ENCODE measurements at regions not wholly inside any gene's neighbourhood (a gene's known extent, or its start where the extent isn't known, plus 50 kb on each side); places are given as distances from the start of the nearest gene placed in this dataset.

DNA sequence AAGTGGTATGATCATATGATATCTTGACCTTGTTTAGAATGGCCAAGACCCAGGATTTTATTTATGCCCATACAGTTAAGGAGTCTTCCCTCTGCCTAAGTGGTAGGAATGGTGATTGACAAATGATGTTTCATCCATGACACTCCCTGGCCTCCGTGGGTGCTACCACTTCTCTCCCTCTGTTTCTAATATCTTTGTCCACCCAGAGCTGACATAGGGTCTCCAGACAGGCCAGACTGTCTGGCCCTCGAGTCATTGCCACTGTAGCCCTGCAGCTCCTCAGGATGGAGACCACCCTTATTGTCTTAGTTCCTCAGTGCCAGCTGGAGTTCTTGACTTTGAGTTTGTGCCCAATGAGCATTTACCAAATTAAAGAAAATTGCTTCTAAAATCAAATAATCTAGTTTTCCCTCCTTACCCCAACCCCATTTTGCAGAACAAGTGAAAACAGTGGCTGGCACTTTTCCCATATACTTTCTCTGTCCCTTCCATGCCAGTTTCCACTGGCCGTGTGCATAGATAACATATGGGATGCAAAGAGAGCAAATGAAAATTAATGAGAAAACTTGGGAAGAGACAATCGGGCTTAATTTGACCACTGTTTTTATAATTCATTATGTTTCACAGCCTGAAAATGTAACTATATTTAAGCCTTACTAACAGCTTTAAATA is 235.7 kb downstream of the NSG2 start:
- TF ChIP-seq EZH2 (IDR thresholded peaks at IDR 0.05; ENCODE audit: insufficient read depth, poor library complexity, severe bottlenecking) (no peak), EZH2phosphoT487 (IDR thresholded peaks at IDR 0.05; ENCODE audit: insufficient read depth, low read depth) (no peak)
